Subcutaneous abdominal adipose tissue (tissue), 5 donors: ENCODE measurements at regions not wholly inside any gene's neighbourhood (a gene's known extent, or its start where the extent isn't known, plus 50 kb on each side); places are given as distances from the start of the nearest gene placed in this dataset.

Source experiments
- H3K27ac ChIP-seq: one replicate; pipeline ENCODE4 v1.7.0; 2013; ENCODE audit warnings: low read depth, mild to moderate bottlenecking, inconsistent platforms, low read length, moderate library complexity
- H3K27me3 ChIP-seq, 5 donors: one replicate each; pipeline ENCODE4 v1.7.0; 2013; ENCODE audit warnings: low read length in 5 of 5, inconsistent platforms in 1 of 5; ENCODE audit not compliant: control insufficient read depth in 5 of 5, insufficient read depth in 4 of 5
- H3K36me3 ChIP-seq, 5 donors: one replicate each; pipeline ENCODE4 v1.7.0; 2013; ENCODE audit warnings: low read length in 5 of 5; ENCODE audit not compliant: control insufficient read depth in 5 of 5, insufficient read depth in 5 of 5
- H3K4me1 ChIP-seq, 5 donors: one replicate each; pipeline ENCODE4 v1.7.0; 2013; ENCODE audit warnings: low read length in 5 of 5, mild to moderate bottlenecking in 3 of 5, moderate library complexity in 1 of 5; ENCODE audit not compliant: control insufficient read depth in 5 of 5, insufficient read depth in 5 of 5
- H3K4me3 ChIP-seq, 5 donors: one replicate each; pipeline ENCODE4 v1.7.0; 2013; ENCODE audit warnings: low read length in 5 of 5, low read depth in 1 of 5
- H3K9ac ChIP-seq, 5 donors: one replicate each; pipeline ENCODE4 v1.7.0; 2013; ENCODE audit warnings: low read length in 5 of 5, mild to moderate bottlenecking in 4 of 5, moderate library complexity in 3 of 5
- H3K9me3 ChIP-seq, 5 donors: one replicate each; pipeline ENCODE4 v1.7.0; 2013; ENCODE audit warnings: low read length in 5 of 5; ENCODE audit not compliant: control insufficient read depth in 5 of 5
- donor health status: healthy.
- donor health status: healthy.
- donor health status: healthy.
- donor health status: healthy.
- donor health status: healthy.

- Histone ChIP-seq H3K4me1 (no peaks in the 10 kb centered on the region), H3K36me3 (no peaks in the 10 kb centered on the region), H3K27ac (no peak overlapping the region), H3K9me3 (no peaks in the 10 kb centered on the region), H3K4me3 (no peak overlapping the region), H3K27me3 (peaks cover 0 to 5% (median 0%) of the 10 kb centered on the region in 5 donors), H3K9ac (no peak overlapping the region)
These were observed 119.3 kb upstream of the ATP1A1 start for GRCh38 chr1:116253566-116254382.

- H3K4me3 ChIP-seq = no peak overlapping the region
- peaks cover 0 to 5% (median 0%) of the 10 kb centered on the region in 5 donors for H3K27me3 ChIP-seq
- H3K9me3 ChIP-seq = no peaks in the 10 kb centered on the region
- H3K4me1 ChIP-seq = no peaks in the 10 kb centered on the region
- H3K9ac ChIP-seq = no peak overlapping the region
- H3K36me3 ChIP-seq = no peaks in the 10 kb centered on the region
- no peak overlapping the region for H3K27ac ChIP-seq
These were observed 118.3 kb upstream of the ATP1A1 start for GRCh38 chr1:116254776-116255175.

GRCh38 chr1:116255486-116256285, 117.4 kb upstream of the ATP1A1 start:
- no peak overlapping the region for H3K27ac ChIP-seq
- H3K36me3 ChIP-seq = no peaks in the 10 kb centered on the region
- no peaks in the 10 kb centered on the region for H3K9me3 ChIP-seq
- no peaks in the 10 kb centered on the region for H3K4me1 ChIP-seq
- peaks cover 0 to 5% (median 0%) of the 10 kb centered on the region in 5 donors for H3K27me3 ChIP-seq
- no peak overlapping the region for H3K4me3 ChIP-seq
- no peak overlapping the region for H3K9ac ChIP-seq

- Histone ChIP-seq H3K4me3 (no peak overlapping the region), H3K27me3 (peaks cover 0 to 5% (median 2%) of the 10 kb centered on the region in 5 donors), H3K9me3 (no peaks in the 10 kb centered on the region), H3K27ac (no peak overlapping the region), H3K9ac (no peak overlapping the region), H3K36me3 (no peaks in the 10 kb centered on the region), H3K4me1 (no peaks in the 10 kb centered on the region)
These were observed 116.8 kb upstream of the ATP1A1 start for GRCh38 chr1:116256286-116256649.

- H3K4me3 ChIP-seq = no peak overlapping the region
- H3K9me3 ChIP-seq = no peaks in the 10 kb centered on the region
- H3K9ac ChIP-seq = no peak overlapping the region
- no peaks in the 10 kb centered on the region for H3K4me1 ChIP-seq
- no peak overlapping the region for H3K27ac ChIP-seq
- H3K36me3 ChIP-seq = no peaks in the 10 kb centered on the region
- H3K27me3 ChIP-seq = peaks cover 0 to 5% (median 3%) of the 10 kb centered on the region in 5 donors
These were observed 116.2 kb upstream of the ATP1A1 start for GRCh38 chr1:116256875-116257274.

GRCh38 chr1:116257341-116257767, 115.7 kb upstream of the ATP1A1 start:
- H3K36me3 ChIP-seq = no peaks in the 10 kb centered on the region
- no peak overlapping the region for H3K27ac ChIP-seq
- no peaks in the 10 kb centered on the region for H3K4me1 ChIP-seq
- peaks cover 0 to 5% (median 3%) of the 10 kb centered on the region in 5 donors for H3K27me3 ChIP-seq
- no peak overlapping the region for H3K4me3 ChIP-seq
- H3K9me3 ChIP-seq = no peaks in the 10 kb centered on the region
- H3K9ac ChIP-seq = no peak overlapping the region

- Histone ChIP-seq H3K36me3 (no peaks in the 10 kb centered on the region), H3K4me1 (no peaks in the 10 kb centered on the region), H3K27me3 (peaks cover 0 to 5% (median 3%) of the 10 kb centered on the region in 5 donors), H3K27ac (no peak overlapping the region), H3K9me3 (no peaks in the 10 kb centered on the region), H3K4me3 (no peak overlapping the region), H3K9ac (no peak overlapping the region)
These were observed 115.2 kb upstream of the ATP1A1 start for GRCh38 chr1:116257836-116258235.

GRCh38 chr1:116258668-116259419, 114.2 kb upstream of the ATP1A1 start:
- H3K27me3 ChIP-seq = peaks cover 0 to 5% (median 3%) of the 10 kb centered on the region in 5 donors
- H3K27ac ChIP-seq = no peak overlapping the region
- no peaks in the 10 kb centered on the region for H3K36me3 ChIP-seq
- H3K9me3 ChIP-seq = no peaks in the 10 kb centered on the region
- H3K4me3 ChIP-seq = no peak overlapping the region
- H3K9ac ChIP-seq = no peak overlapping the region
- no peaks in the 10 kb centered on the region for H3K4me1 ChIP-seq

GRCh38 chr1:116259663-116260062, 113.4 kb upstream of the ATP1A1 start:
- H3K4me1 ChIP-seq = no peaks in the 10 kb centered on the region
- no peak overlapping the region for H3K9ac ChIP-seq
- no peak overlapping the region for H3K27ac ChIP-seq
- H3K9me3 ChIP-seq = no peaks in the 10 kb centered on the region
- no peak overlapping the region for H3K4me3 ChIP-seq
- no peaks in the 10 kb centered on the region for H3K36me3 ChIP-seq
- peaks cover 0 to 5% (median 3%) of the 10 kb centered on the region in 5 donors for H3K27me3 ChIP-seq
